Left colon (tissue), 2 donors: ENCODE measurements at regions not wholly inside any gene's neighbourhood (a gene's known extent, or its start where the extent isn't known, plus 50 kb on each side); places are given as distances from the start of the nearest gene placed in this dataset.
"Not testable (repeated sequence)": the region's sequence is repeated elsewhere in the genome, so short reads cannot be mapped to it uniquely, and the experiment has no call there.

Source experiments
- ATAC-seq: fragments of 200-7000 bp; cut with Tn5 transposase; one replicate; pipeline ENCODE4 v1.9.1; 2020; ENCODE audit warnings: mild to moderate bottlenecking, moderate library complexity
- DNase-seq, 2 donors: peaks; one replicate each; pipeline ENCODE4 v3.0.0-alpha.2; 2020
- intact Hi-C, 2 donors: fragments of 100-400 bp; cut with DNase I in 1 of 2; cut with micrococcal nuclease in 1 of 2; formaldehyde crosslinking; loops; one replicate each; pipeline versions ENCODE4 v1.11.2 to v1.14.0; 2022; cut with DNase I, micrococcal nuclease
- donor health status: DM: no; HTN: no; CAD: no.
- donor health status: DM: yes; HTN: yes; CAD: no.

DNA sequence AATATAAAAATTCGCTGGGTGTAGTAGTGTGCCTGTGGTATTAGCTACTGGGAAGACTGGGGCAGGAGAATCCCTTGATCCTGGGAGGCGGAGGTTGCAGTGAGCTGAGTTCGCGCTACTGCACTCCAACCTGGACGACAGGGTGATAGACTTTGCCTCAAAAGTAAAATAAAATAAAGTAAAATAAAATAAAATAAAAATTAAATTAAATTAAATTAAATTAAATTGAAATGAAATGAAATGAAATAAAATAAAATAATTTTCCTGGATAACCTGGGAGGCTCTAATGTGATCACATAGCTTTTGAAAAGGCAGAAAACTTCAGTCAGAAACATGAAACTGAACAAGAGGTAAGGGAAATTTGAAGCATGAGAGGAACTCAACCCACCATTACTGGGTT, 818.4 kb upstream of the ATXN7L3B start:
- DNase-seq (no peak), ATAC-seq (no peak)
- intact Hi-C loops, result no loop called here

DNA sequence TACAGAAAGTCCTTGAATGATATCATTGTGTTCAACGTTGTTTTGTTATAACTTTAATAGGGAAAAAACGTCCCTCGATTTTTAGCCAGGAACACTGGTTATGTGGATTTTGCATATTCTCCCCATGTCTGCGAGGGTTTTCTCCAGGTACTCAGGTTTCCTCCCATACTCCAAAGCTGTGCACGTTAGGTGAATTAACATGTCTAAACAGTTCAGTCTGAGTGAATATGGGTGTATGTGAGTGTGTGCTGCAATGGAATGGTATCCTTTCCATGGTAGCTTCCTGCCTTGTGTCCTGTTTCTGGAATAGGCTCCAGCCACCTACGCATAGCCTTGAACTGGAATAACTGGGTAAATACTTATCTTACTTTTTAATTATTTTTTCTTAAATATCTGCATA, 810.8 kb upstream of the ATXN7L3B start:
- DNase-seq, result no peak
- intact Hi-C loops, result no loop called here
- ATAC-seq, result no peak

GRCh38 chr12:73731658-73732057, 806.0 kb upstream of the ATXN7L3B start:
- no peak for DNase-seq
- intact Hi-C loops, result no loop called here
- ATAC-seq, result no peak

GRCh38 chr12:73769337-73769736, 768.3 kb upstream of the ATXN7L3B start:
- DNase-seq (no peak), ATAC-seq (no peak)
- intact Hi-C loops, result no loop called here

DNA sequence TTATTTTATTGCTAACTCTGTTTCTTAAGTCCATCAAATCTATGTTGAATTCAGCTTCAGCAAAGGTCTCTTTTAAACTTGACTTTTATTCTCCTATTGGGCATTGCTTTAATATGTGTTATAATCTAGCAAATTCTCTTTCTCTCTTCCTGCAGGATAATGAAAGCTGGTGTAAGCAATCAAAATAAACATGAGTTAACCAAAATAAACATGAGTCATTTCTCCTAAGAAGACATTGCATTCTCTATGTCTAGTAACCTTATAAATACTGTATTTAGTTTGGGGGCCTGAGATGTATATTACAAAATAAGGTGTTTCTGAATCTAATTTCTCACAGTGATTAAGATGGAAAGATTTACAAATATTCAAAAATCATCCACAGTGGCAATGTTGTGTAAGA, 739.1 kb upstream of the ATXN7L3B start:
- ATAC-seq (no peak), DNase-seq (no peak)
- intact Hi-C loops, result no loop called here

GRCh38 chr12:73815072-73815645, 722.5 kb upstream of the ATXN7L3B start:
- DNase-seq (no peak), ATAC-seq (no peak)
- intact Hi-C loops, result no loop called here

- no peak for DNase-seq
- ATAC-seq, result no peak
- intact Hi-C loops, result no loop called here
Measured at GRCh38 chr12:73817161-73817560, 720.5 kb upstream of the ATXN7L3B start.

DNA sequence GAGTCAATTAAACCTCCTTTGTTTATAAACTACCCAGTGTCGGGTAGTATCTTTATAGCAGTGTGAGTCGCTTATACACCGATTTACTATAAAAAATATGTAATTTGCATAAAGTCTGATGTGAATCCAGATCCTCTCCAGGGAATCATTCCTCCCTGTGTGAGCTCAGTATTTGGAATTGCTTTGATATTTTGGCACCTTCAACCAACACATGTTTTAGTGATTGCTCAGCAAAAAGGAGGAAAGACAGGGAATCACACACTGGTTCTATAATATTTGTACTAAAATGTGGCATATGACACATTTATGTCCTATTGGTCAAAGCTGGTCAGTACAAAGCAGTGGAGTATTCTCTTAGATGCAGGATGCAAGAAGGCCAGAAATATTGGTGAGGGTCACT, 703.9 kb upstream of the ATXN7L3B start:
- DNase-seq (no peak), ATAC-seq (no peak)
- intact Hi-C loops, result no loop called here

GRCh38 chr12:73841963-73842362, 695.7 kb upstream of the ATXN7L3B start:
- DNase-seq (no peak), ATAC-seq (no peak)
- intact Hi-C loops, result no loop called here

GRCh38 chr12:73863546-73863945, 674.1 kb upstream of the ATXN7L3B start:
- DNase-seq, result no peak
- no peak for ATAC-seq
- intact Hi-C loops, result no loop called here

DNA sequence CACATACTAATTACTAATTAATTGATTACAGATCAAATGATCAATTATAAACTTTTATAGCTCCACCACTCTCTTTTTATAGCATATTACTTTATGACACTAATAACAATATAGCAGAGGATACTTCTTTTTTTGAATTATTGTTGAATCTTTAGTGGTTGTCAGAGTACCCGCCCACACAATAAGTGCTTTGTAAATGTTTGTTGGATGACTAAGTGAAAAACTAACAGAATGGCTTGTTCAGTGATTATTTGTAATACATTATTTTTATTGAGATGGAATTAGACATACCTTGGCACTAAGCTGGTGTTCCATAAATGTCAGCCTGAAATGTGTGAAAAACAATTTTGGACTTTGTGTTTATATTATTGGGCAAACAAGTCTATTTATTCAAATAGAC, 670.5 kb upstream of the ATXN7L3B start:
- intact Hi-C loops, result no loop called here
- DNase-seq (no peak), ATAC-seq (no peak)

DNA sequence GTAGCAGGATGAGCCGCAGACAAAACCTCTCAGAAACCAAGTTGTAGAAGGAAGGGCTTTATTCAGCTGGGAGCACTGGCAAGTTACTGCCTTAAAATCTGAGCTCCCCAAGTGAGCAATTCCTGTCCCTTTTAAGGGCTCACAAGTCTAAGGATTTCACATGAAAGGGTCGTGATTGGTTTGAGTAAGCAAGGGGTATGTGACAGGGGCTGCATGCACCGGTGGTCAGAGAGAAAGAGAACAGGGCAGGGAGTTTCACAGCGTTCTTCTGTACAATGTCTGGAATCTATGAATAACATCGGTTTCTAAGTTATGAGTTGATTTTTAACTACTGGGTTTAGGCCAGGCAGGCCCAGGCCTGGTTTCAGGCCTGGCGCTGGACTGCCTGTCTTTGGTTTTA, 660.3 kb upstream of the ATXN7L3B start:
- intact Hi-C loops, ATAC-seq, DNase-seq: not testable (repeated sequence)

GRCh38 chr12:73892201-73892600, 645.4 kb upstream of the ATXN7L3B start:
- DNase-seq, result no peak
- ATAC-seq, result no peak

GRCh38 chr12:73898645-73899044, 639.0 kb upstream of the ATXN7L3B start:
- no peak for DNase-seq
- intact Hi-C loops, result no loop called here
- no peak for ATAC-seq

More at GRCh38 chr12:73892201-73892600, 645.4 kb upstream of the ATXN7L3B start:
- intact Hi-C loops, result no loop called here

GRCh38 chr12:73902260-73902659, 635.4 kb upstream of the ATXN7L3B start:
- ATAC-seq, result no peak
- intact Hi-C loops, result no loop called here
- DNase-seq, result no peak

- intact Hi-C loops, result no loop called here
- ATAC-seq (no peak), DNase-seq (no peak)
Measured at GRCh38 chr12:73906757-73907156, 630.9 kb upstream of the ATXN7L3B start.

DNA sequence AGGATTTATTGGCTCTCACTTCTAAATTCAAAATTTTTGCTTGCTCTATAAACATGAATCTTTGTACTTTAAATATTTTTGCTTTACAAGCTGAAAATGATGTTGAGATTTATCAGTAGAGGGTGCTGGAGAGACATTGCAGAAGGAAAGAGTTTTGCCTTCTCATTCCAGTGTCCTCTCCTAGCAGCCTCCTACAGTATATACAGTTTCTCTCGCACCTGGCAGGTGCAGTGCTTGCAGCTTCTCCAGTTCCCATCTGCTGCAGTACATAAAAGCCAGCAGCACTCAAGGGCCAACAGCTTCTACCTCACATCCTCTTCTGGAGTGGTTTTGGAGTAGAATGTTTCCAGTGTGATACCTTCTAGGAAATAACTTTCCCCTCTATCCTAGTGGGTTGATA, 601.8 kb upstream of the ATXN7L3B start:
- intact Hi-C loops, result no loop called here
- ATAC-seq (no peak), DNase-seq (no peak)

- no peak for ATAC-seq
- no peak for DNase-seq
- intact Hi-C loops, result no loop called here
Measured at GRCh38 chr12:73947326-73948026, 590.2 kb upstream of the ATXN7L3B start.

DNA sequence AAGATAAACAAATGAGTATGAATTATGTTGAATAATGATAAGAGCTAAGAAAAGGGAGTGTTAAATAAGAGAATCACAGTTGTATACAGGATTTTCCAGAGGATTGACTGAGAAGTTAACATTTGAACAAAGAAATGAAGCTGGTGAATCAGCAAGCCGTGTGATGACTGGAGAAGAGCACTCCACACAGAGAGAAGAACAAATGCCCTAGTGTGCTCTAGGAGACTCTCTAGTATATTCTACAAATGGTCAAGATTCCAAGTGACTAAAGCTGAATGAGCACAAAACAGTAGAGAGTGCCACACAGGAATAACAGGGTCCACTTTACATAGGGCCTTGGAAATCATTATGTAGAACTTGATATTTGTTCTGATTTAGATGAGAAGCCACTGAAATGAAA, 587.1 kb upstream of the ATXN7L3B start:
- intact Hi-C loops, result no loop called here

DNA sequence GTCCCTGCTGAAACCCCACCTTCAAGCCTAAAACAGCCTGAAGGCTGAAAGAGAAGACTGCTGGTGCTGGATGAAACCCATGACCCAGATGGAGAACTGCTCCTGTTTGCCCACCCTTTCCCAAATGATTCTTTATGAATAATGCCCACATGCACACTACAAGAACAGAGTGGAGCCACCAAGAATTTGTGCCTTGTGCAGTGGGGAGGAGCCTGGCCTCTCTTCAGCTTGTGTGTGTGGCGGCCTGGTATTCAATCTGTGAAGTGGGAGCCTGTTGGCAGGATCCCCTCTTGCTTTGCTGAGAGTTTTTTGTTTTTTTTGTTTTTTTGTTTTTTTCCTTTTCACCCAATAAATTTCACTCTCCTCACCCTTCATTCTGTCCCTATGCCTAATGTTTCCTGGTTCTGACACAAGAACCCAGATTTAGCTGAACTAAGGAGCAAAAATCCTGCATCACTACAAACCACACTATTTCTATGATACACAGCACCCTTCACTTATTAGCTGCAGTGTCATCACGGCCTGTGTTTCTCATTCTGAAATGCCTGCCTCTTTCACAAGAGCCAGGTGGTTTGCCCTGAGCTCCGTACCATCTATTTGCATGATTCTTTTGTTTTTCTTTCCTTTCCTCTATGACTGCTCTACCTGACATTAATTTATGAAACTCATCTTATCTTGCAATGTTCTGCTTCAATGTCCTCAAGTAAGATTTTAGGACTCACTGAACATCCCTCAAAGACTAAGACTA, 585.5 kb upstream of the ATXN7L3B start:
- ATAC-seq (no peak), DNase-seq (no peak)
- intact Hi-C loops, result no loop called here

More for the DNA sequence above, 587.1 kb upstream of the ATXN7L3B start:
- ATAC-seq (no peak), DNase-seq (no peak)
